ENCODE measurements at regions not wholly inside any gene's neighbourhood (a gene's known extent, or its start where the extent isn't known, plus 50 kb on each side); places are given as distances from the start of the nearest gene placed in this dataset.

- TF ChIP-seq SP1 (IDR thresholded peaks at IDR 0.05) (no peak), CTCF (IDR thresholded peaks at IDR 0.05; ENCODE audit: low read depth, low read length, missing input control) (no peak), MAX (IDR thresholded peaks at IDR 0.05) (no peak)
Measured at GRCh38 chr10:9634466-9634865, 1383.2 kb upstream of the CELF2 start.
